Endothelial cell of umbilical vein (primary cell): ENCODE measurements at regions not wholly inside any gene's neighbourhood (a gene's known extent, or its start where the extent isn't known, plus 50 kb on each side); places are given as distances from the start of the nearest gene placed in this dataset.

ENCODE experiments used
- BruUV-seq: library from RNA; stranded (reverse); fragments of 400-500 nt; replicated peaks from 2 replicates; lab custom pipeline; 2021; lab: Mats Ljungman, UMichigan
- CTCF ChIA-PET: fragments of 300-600, 350-600 bp; sonication (Branson Sonifier 250); formaldehyde crosslinking; loops from one replicate; lab custom pipeline; 2021; ENCODE audit warnings: antibody characterized with exemption, inconsistent platforms; lab: Charles Lee
- POLR2A ChIA-PET: fragments of 300-600, 350-600 bp; sonication (Branson Sonifier 250); formaldehyde crosslinking; loops from one replicate; lab custom pipeline; 2021; ENCODE audit warnings: antibody characterized with exemption, inconsistent platforms; lab: Charles Lee
- DNase-seq: peaks from one replicate; pipeline ENCODE4 v3.0.0-alpha.2; 2011; ENCODE audit warnings: low read depth, low spot score
- FAIRE-seq: peaks from 2 replicates; lab custom pipeline; 2011; peaks lifted over from hg19 to GRCh38; lab: Jason Lieb, UNC
- H2AFZ ChIP-seq: 2 replicates; pipeline ENCODE4 v1.6.0; 2012; ENCODE audit warnings: low read depth, low read length, control low read depth, inconsistent platforms
- H3K27ac ChIP-seq: 2 replicates; pipeline ENCODE4 v1.5.1; 2011; ENCODE audit warnings: low read depth, mild to moderate bottlenecking, control low read depth, low read length, moderate library complexity; ENCODE audit not compliant: insufficient read depth
- H3K27me3 ChIP-seq, 2 experiments: 2 replicates each; pipeline versions ENCODE4 v1.6.0 to v1.6.1; 2011; ENCODE audit warnings: low read length in 2 of 2, mixed read lengths in 1 of 2; ENCODE audit not compliant: control insufficient read depth in 2 of 2, insufficient read depth in 2 of 2
- H3K36me3 ChIP-seq, 2 experiments: 2 replicates in 1 of 2; 3 replicates in 1 of 2; pipeline ENCODE4 v1.5.1; 2011; ENCODE audit warnings: low read length in 2 of 2, mild to moderate bottlenecking in 1 of 2, moderate library complexity in 1 of 2; ENCODE audit not compliant: control insufficient read depth in 2 of 2, insufficient read depth in 2 of 2; ENCODE audit errors: extremely low read depth in 1 of 2
- H3K4me1 ChIP-seq: 3 replicates; pipeline ENCODE4 v1.5.1; 2011; ENCODE audit warnings: mild to moderate bottlenecking, low read length; ENCODE audit not compliant: control insufficient read depth, insufficient read depth; ENCODE audit errors: extremely low read depth
- H3K4me2 ChIP-seq: 2 replicates; pipeline ENCODE4 v1.6.1; 2011; ENCODE audit warnings: low read length, control low read depth, mixed read lengths; ENCODE audit not compliant: insufficient read depth
- H3K4me3 ChIP-seq, 3 experiments: fragments of 200-600 bp in 1 of 3; sonication (generic), shearing (Covaris generic) in 1 of 3; replicated peaks in 1 of 3; 2 replicates each; pipeline ENCODE4 v1.5.1; 2011 to 2016; ENCODE audit warnings: control low read depth in 3 of 3, low read length in 3 of 3, mild to moderate bottlenecking in 2 of 3, inconsistent platforms in 1 of 3, low read depth in 1 of 3, moderate library complexity in 1 of 3; ENCODE audit not compliant: insufficient read depth in 1 of 3
- H3K79me2 ChIP-seq: 2 replicates; pipeline ENCODE4 v1.6.0; 2012; ENCODE audit warnings: low read length, inconsistent platforms; ENCODE audit not compliant: control insufficient read depth, insufficient read depth
- H3K9ac ChIP-seq: replicated peaks from 2 replicates; pipeline ENCODE3; 2011; ENCODE audit warnings: low read length, control low read depth; ENCODE audit not compliant: insufficient read depth; ENCODE audit errors: extremely low read depth
- H3K9me1 ChIP-seq: replicated peaks from 3 replicates; pipeline ENCODE4 v1.6.0; 2011; ENCODE audit warnings: mild to moderate bottlenecking, low read length; ENCODE audit not compliant: control insufficient read depth, insufficient read depth; ENCODE audit errors: extremely low read depth
- H3K9me3 ChIP-seq: replicated peaks from 2 replicates; pipeline ENCODE4 v1.5.1; 2012; ENCODE audit warnings: low read length, inconsistent platforms; ENCODE audit not compliant: control insufficient read depth, insufficient read depth
- H4K20me1 ChIP-seq: replicated peaks from 2 replicates; pipeline ENCODE3; 2011; ENCODE audit warnings: mild to moderate bottlenecking, low read length; ENCODE audit not compliant: control insufficient read depth, insufficient read depth; ENCODE audit errors: extremely low read depth
- EZH2 ChIP-seq: IDR thresholded peaks from 2 replicates; pipeline ENCODE4 v1.6.1; 2012; ENCODE audit warnings: borderline replicate concordance, low read depth, mild to moderate bottlenecking, moderate library complexity, low read length, inconsistent platforms; ENCODE audit not compliant: severe bottlenecking
- FOS ChIP-seq: IDR thresholded peaks from 2 replicates; pipeline ENCODE4 v1.6.1; 2011; ENCODE audit warnings: mild to moderate bottlenecking, low read length, moderate library complexity, borderline replicate concordance; ENCODE audit not compliant: insufficient read depth
- GATA2 ChIP-seq: IDR thresholded peaks from 2 replicates; pipeline ENCODE4 v1.7.0; 2011; ENCODE audit warnings: low read depth, mild to moderate bottlenecking, moderate library complexity, mixed read lengths, low read length; ENCODE audit not compliant: insufficient read length, insufficient read depth
- JUN ChIP-seq: IDR thresholded peaks from 2 replicates; pipeline ENCODE4 v1.6.1; 2011; ENCODE audit warnings: borderline replicate concordance, low read depth; ENCODE audit not compliant: insufficient read length, insufficient read depth
- MYC ChIP-seq: IDR thresholded peaks from one replicate; pipeline ENCODE4 v1.6.1; 2011; ENCODE audit warnings: mild to moderate bottlenecking, low read depth, low read length
- POLR2A ChIP-seq: IDR thresholded peaks from 2 replicates; pipeline ENCODE4 v1.6.1; 2012; ENCODE audit warnings: low read depth, mild to moderate bottlenecking, control low read depth, low read length
- dilution Hi-C: fragments of 300-500 bp; cut with MboI; formaldehyde crosslinking; loops from one replicate; pipeline ENCODE4 v1.15.0; 2019; ENCODE audit warnings: low sequenced_read_pairs; ENCODE audit not compliant: extremely low pct_ligation_motif_present
- intact Hi-C: fragments of 100-400 bp; cut with micrococcal nuclease; formaldehyde crosslinking; loops from one replicate; pipeline ENCODE4 v1.10.0; 2022
- TF ChIP-seq, protein P1 (sequence below), 2 donors: IDR thresholded peaks; 1 replicate in 1 of 2; 2 replicates in 1 of 2; pipeline ENCODE4 v1.5.1; 2011; ENCODE audit warnings: low read length in 2 of 2, mild to moderate bottlenecking in 2 of 2, moderate library complexity in 2 of 2, control low read depth in 1 of 2, inconsistent platforms in 1 of 2, low read depth in 1 of 2; ENCODE audit not compliant: insufficient read depth in 1 of 2; ENCODE audit errors: extremely low read depth in 1 of 2
- TF ChIP-seq, protein P2 (sequence below): IDR thresholded peaks from 2 replicates; pipeline ENCODE4 v1.6.1; 2011; ENCODE audit not compliant: insufficient read depth, insufficient read length

DNA sequence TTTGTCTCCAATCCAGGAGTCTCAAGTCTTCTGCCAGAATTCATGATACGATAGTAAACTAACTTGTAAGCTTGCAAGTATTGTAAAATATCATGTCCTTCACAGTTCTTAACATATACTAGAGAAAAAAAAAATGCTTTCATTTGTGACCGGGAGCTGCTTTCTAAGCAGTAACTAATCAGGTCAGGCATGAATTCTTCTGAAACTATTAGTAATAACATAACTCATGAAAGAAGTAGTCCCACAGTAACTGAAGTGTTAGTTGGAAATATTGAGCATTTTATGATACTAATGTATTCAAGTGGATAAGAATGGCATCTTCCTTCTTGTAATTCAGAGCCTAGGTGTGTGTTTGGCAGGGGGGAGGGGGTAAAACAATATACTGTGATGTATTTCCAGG lies 665.6 kb downstream of the DNAJB9 start:
- H3K36me3 ChIP-seq = no peaks in the 10 kb centered on the region
- BruUV-seq = no TSS peak
- DNase-seq = no peak
- no peak overlapping the region for H2AFZ ChIP-seq
- intact Hi-C loops = no loop called here
- no peak overlapping the region for H3K9ac ChIP-seq
- ChIA-PET POLR2A (no interaction called here), CTCF (no interaction called here)
- no peaks in the 10 kb centered on the region for H3K9me1 ChIP-seq
- TF ChIP-seq POLR2A = no peak
- TF ChIP-seq MYC = no peak
- no peak for TF ChIP-seq GATA2
- TF ChIP-seq, protein P1, sequence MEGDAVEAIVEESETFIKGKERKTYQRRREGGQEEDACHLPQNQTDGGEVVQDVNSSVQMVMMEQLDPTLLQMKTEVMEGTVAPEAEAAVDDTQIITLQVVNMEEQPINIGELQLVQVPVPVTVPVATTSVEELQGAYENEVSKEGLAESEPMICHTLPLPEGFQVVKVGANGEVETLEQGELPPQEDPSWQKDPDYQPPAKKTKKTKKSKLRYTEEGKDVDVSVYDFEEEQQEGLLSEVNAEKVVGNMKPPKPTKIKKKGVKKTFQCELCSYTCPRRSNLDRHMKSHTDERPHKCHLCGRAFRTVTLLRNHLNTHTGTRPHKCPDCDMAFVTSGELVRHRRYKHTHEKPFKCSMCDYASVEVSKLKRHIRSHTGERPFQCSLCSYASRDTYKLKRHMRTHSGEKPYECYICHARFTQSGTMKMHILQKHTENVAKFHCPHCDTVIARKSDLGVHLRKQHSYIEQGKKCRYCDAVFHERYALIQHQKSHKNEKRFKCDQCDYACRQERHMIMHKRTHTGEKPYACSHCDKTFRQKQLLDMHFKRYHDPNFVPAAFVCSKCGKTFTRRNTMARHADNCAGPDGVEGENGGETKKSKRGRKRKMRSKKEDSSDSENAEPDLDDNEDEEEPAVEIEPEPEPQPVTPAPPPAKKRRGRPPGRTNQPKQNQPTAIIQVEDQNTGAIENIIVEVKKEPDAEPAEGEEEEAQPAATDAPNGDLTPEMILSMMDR (IDR thresholded peaks at IDR 0.05; ENCODE audit: extremely low read depth in 1 of 2, insufficient read depth in 1 of 2, low read depth in 1 of 2, low read length in 2 of 2) = no peak
- TF ChIP-seq FOS = no peak
- TF ChIP-seq EZH2 = no peak
- no peak for TF ChIP-seq JUN
- TF ChIP-seq, protein P2, sequence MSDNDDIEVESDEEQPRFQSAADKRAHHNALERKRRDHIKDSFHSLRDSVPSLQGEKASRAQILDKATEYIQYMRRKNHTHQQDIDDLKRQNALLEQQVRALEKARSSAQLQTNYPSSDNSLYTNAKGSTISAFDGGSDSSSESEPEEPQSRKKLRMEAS = no peak
- H3K79me2 ChIP-seq = no peaks in the 10 kb centered on the region
- H3K9me3 ChIP-seq = no peaks in the 10 kb centered on the region
- no peaks in the 10 kb centered on the region for H4K20me1 ChIP-seq
- H3K27ac ChIP-seq = no peak overlapping the region
- dilution Hi-C loops = no loop called here
- H3K4me2 ChIP-seq = no peak overlapping the region
- H3K27me3 ChIP-seq = no peaks in the 10 kb centered on the region
- no peak for FAIRE-seq
- no peaks in the 10 kb centered on the region for H3K4me1 ChIP-seq
- no peak overlapping the region for H3K4me3 ChIP-seq
